ENCODE measurements at regions not wholly inside any gene's neighbourhood (a gene's known extent, or its start where the extent isn't known, plus 50 kb on each side); places are given as distances from the start of the nearest gene placed in this dataset.

DNA sequence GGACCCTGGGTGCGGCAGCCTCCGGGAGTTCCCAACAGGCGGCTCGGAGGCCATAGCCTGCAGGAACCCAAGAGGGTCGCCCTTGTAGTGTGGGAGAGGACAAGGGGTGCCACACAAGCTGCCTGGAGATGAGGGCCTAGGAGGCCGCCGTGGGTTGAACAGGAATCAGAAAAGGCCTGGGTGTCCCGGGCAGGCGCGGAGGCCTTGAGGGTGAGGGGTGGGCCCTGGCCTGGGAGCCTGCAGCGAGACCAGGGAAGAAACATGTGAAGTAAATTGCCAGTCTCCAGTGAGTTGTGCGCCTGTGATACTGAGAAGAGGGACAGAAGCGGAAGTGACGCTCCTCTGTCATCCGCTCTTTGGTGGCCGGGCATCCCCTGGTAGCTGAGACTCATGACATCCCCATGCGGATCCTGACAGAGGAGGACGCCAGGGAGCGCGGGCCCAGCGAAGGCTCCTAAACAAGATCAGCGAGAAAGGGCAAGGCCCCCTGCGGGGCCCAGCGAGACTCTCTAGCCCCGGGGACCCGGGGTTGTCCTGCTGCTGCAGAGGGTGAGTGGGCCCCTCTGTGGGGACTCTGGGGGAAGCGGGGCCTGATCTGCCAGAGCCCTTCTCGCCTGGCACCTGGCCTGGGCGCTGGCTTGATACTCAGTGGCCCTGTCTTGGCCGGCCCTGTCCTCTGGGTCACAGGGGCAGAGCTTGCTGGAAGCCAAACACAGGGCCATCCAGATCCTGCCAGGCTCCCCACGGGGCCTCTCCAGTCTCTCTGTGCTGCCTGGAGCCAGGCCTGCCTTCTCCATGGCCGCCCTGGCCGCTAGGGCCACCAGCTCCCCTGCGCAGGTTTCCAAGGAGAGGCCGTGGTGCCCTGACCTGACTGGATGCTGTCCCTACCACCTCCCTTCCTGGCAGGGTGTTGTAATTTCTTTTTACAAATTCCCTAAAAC, 788.4 kb downstream of the TLE4 start:
- DNase-seq (ENCODE audit: low read depth) = no peak

DNA sequence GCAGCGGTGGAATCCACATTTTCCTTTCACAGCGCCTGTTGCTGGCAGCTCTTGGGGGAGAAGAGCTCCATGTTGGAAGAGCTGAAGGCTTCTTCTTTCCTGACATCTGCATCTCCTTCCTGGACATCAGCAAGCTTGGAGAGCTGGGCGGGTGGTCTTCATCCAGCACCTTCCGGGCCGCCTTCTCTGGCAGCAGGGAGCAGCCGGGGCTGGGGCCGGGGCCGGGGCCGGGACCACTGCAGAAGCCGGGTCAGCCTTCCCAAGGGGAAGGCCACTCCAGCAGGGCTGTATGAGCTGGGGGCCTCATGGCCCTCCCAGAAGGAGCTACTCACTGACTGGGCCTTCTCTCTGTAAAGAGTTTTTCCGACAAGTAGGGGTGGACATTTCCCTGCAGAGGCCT, 787.5 kb downstream of the TLE4 start:
- DNase-seq (ENCODE audit: low read depth) = no peak

- DNase-seq (ENCODE audit: low read depth) = no peak
These were observed 781.2 kb downstream of the TLE4 start for GRCh38 chr9:80352967-80353366.

GRCh38 chr9:80351612-80352011, 779.8 kb downstream of the TLE4 start:
- no peak for DNase-seq (ENCODE audit: low read depth)

DNA sequence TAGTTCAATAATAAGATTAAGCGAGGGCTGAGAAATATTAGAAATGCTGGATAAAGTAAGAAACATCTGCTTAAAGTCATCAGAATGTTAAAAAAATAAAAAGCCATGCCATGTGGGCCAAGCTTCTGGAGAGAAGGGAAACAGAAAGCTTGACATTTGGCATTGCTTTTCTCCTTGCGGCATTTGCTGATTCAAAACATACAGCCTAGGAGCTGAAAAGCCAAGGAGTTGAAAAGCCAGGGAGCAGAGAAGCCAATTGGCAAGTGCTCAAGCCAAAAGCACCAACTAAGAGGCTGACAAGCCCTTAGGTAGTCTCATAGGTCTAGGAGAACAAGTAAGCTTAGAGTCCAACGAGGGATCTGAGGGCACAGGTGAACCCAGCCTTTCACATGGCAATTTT, 754.3 kb downstream of the TLE4 start:
- DNase-seq (ENCODE audit: low read depth) = no peak

DNA sequence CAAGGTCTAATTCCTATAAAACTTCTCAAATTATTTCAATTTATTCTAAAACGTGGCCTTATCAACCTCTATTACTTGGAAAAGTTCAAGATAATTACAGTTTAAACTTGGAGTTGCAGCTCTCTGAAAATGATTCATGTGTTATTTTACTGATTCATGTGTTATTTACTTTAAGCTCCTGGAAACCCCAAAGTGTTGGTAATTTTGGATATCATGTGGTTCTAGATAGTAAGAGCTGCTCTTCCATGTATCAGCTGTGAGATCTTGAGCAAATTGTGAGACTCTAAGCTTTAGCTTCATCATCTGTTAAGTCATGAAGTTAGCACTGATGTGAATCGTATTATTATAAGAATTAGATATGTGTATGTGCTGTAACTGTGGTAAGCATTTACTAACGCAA, 749.2 kb downstream of the TLE4 start:
- no peak for DNase-seq (ENCODE audit: low read depth)

DNA sequence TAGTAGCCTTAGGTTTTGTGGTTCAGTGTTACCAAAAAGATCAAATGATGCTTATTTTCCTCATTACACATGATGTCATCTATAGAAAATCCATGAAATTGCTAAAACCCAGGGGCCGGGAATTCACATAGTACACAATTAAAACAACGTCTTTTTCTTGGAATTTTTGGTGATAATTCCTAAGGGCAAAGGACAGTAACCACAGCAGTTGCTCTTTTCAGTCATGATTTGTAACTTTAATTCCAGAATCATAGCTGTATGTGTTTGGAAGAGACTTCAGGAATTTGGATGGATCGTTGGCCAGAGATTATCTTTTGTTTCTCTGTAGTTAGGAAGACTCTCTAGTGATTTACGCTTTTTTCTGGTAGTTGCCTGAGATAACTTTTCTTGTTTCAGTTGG, 748.7 kb downstream of the TLE4 start:
- DNase-seq (ENCODE audit: low read depth) = no peak

DNA sequence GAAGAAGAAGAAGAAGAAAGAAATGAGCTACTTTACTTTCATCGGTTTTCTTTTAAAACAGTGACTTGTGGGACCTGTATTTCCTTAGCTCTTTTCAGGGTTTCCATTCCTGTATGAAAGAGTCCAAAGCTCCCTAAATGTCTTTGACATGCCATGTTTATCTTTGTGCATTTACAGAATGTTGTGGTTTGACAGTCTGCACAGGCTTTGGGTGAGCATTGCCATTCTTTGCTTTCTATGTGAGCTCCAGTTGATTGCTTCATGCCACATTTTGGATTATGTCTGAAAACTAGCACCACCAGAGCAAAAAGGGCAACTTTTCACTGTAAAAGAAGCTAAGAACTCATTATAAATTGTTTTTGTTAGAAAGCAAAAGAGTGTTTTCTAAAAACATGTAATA, 733.4 kb downstream of the TLE4 start:
- DNase-seq (ENCODE audit: low read depth) = no peak

GRCh38 chr9:80294955-80295354, 723.2 kb downstream of the TLE4 start:
- no peak for DNase-seq (ENCODE audit: low read depth)

DNA sequence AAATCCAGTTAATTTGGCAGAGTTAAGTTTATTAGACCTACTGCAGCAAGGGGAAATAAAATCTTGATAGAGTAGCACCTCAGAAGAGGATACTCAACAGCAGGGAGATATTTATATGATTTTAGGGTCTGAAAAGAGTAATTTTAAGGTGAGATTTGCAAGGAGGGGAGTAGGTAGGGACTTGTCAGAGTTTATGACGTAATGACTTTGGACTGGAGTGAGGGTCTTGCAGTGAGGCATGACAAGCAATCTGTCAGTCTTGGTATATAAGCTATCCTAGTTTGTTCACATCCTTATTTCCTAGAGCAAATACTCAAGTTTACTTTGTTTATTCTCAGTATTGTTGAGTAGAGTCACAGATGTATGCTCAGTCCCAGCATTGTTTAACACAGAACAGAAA, 722.6 kb downstream of the TLE4 start:
- no peak for DNase-seq (ENCODE audit: low read depth)

GRCh38 chr9:80292231-80292630, 720.5 kb downstream of the TLE4 start:
- DNase-seq (ENCODE audit: low read depth) = no peak

GRCh38 chr9:80285326-80285725, 713.6 kb downstream of the TLE4 start:
- no peak for DNase-seq (ENCODE audit: low read depth)

GRCh38 chr9:80282766-80283165, 711.0 kb downstream of the TLE4 start:
- no peak for DNase-seq (ENCODE audit: low read depth)

DNA sequence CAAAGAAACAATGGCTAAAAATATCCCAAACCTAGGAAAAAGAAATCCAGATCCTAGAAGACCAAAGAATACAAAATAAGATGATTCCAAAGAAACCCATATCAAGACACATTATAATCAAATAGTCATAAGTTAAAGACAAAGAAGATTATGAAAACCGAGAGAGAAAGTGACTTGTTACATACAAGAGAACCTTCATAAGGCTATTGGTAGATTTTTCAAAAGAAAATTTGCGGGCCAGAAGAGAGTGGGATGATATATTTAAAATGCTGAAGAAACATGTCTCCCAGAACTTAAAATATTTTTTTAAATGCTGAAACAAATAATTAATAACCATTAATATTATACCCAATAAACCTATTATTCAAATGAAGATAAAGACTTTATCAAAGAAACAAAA, 687.3 kb downstream of the TLE4 start:
- DNase-seq (ENCODE audit: low read depth) = no peak

- DNase-seq (ENCODE audit: low read depth) = no peak
These were observed 680.0 kb downstream of the TLE4 start for GRCh38 chr9:80251778-80252177.

GRCh38 chr9:80242022-80242421, 670.3 kb downstream of the TLE4 start:
- no peak for DNase-seq (ENCODE audit: low read depth)

GRCh38 chr9:80235752-80236151, 664.0 kb downstream of the TLE4 start:
- no peak for DNase-seq (ENCODE audit: low read depth)

DNA sequence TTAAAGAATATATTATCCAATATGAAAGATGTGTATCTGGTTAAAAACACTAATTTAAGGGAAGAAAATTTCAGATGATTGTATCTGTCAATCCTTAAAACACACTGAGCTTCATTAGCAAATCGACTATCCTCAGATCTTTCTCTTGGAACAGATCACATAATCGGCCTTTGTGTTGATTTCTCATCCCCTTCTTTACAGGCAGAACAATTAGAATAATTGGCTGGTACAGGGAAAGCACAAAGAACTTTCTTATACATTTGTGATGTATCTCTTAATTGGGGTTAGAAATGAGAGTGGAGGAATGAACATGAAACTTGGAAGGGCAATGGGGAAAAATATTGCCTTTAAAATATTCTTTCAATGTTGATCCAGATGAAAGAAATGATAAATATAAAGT, 662.1 kb downstream of the TLE4 start:
- no peak for DNase-seq (ENCODE audit: low read depth)

- no peak for DNase-seq (ENCODE audit: low read depth)
These were observed 661.5 kb downstream of the TLE4 start for GRCh38 chr9:80233102-80233843.

DNA sequence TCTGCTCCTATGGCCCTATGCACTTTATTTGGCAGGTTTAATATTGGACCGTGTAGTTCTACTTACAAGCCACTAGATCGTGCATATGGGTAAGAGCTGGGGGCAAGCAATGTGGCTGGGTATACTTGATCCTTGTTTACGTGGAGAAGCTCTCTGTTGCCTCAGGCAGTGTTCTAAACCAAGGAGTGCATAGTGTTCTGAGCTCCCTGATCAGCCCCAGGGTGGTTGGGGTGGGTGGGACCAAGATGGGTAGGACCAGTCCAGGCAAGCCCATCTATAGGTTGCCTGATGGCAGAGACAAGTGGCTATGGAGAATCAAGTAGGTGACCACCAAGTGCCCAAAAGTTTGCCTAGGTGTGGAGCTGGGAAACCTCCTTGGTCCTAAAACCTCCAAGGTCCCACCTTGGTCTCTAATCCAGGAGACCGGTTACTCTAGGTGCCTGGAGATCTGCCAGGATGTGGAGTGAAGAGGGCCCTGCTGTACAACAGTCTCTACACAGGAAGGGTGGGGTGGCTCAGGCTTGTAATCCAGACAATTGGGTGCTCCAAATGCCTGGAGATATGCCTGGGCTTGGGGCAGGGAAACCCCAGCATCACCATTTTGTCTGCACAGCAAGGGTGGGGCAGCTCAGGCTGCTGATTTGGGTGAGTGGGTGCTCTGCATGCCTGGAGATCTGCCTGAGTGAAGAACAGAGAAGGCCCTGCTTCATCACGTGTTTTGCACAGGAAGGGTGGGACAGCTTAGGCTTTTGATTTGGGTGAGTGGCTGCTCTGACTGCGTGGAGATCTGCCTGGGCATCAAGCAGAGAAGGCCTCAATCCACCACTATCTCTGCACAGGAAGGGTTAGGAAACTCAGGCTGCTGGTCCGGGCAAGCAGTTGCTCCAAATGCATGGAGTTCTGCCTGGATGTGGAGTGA, 659.8 kb downstream of the TLE4 start:
- no peak for DNase-seq (ENCODE audit: low read depth)

DNA sequence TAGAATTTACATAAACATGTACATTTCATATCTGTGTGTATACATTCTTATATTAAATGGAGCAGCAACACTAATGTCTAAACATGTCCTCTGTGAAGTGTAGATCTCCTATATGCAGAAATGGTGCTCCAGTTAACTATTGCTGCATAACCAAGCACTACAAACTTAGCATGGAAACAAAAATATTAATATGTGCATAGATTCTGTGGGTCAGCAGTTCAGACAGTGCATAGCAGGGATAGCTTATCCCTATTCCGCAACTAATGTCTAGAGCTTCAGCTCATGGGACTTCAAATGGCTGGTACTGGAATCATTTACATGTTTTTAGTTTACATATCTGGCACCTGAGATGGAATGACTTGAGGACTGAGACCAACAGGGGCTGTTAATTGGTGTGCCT, 652.1 kb downstream of the TLE4 start:
- DNase-seq (ENCODE audit: low read depth) = no peak

- DNase-seq (ENCODE audit: low read depth) = no peak
These were observed 650.9 kb downstream of the TLE4 start for GRCh38 chr9:80222466-80223169.
